ENCODE measurements at regions not wholly inside any gene's neighbourhood (a gene's known extent, or its start where the extent isn't known, plus 50 kb on each side); places are given as distances from the start of the nearest gene placed in this dataset.

GRCh38 chr5:44001675-44002380 is 387.4 kb downstream of the FGF10 start:
- Histone ChIP-seq H3K27ac (no peak overlapping the region), H3K36me3 (no peaks in the 10 kb centered on the region), H3K4me1 (peaks cover 0 to 16% (median 5%) of the 10 kb centered on the region in 4 donors), H3K4me3 (no peak overlapping the region), H3K9me3 (no peaks in the 10 kb centered on the region), H3K27me3 (no peaks in the 10 kb centered on the region)
- no peak for DNase-seq
- intact Hi-C loops (cut with DNase I; ENCODE audit: low total_unique reads) = no loop called here
- TF ChIP-seq CTCF (IDR thresholded peaks at IDR 0.05) = no peak

GRCh38 chr5:44001236-44001635 is 388.0 kb downstream of the FGF10 start:
- Histone ChIP-seq H3K4me1 (peaks cover 0 to 16% (median 5%) of the 10 kb centered on the region in 4 donors), H3K27ac (no peak overlapping the region), H3K27me3 (no peaks in the 10 kb centered on the region), H3K9me3 (no peaks in the 10 kb centered on the region), H3K4me3 (no peak overlapping the region), H3K36me3 (no peaks in the 10 kb centered on the region)
- DNase-seq = no peak
- intact Hi-C loops (cut with DNase I; ENCODE audit: low total_unique reads) = no loop called here
- no peak for TF ChIP-seq CTCF (IDR thresholded peaks at IDR 0.05)

- Histone ChIP-seq H3K4me3 (no peak overlapping the region), H3K27me3 (no peaks in the 10 kb centered on the region), H3K4me1 (peaks cover 0 to 16% (median 5%) of the 10 kb centered on the region in 4 donors), H3K36me3 (no peaks in the 10 kb centered on the region), H3K9me3 (no peaks in the 10 kb centered on the region), H3K27ac (no peak overlapping the region)
- DNase-seq = no peak
- intact Hi-C loops (cut with DNase I; ENCODE audit: low total_unique reads) = no loop called here
- no peak for TF ChIP-seq CTCF (IDR thresholded peaks at IDR 0.05)
Measured at GRCh38 chr5:43997647-43998272, 391.5 kb downstream of the FGF10 start.

- no peaks in the 10 kb centered on the region for H3K36me3 ChIP-seq
Measured at GRCh38 chr5:43996221-43996620, 393.0 kb downstream of the FGF10 start.

GRCh38 chr5:43994352-43994708 is 391.4 kb downstream of the NNT start:
- intact Hi-C loops (cut with DNase I; ENCODE audit: low total_unique reads) = no loop called here
- TF ChIP-seq CTCF (IDR thresholded peaks at IDR 0.05) = no peak

More at GRCh38 chr5:43996221-43996620, 393.0 kb downstream of the FGF10 start:
- Histone ChIP-seq H3K4me3 (no peak overlapping the region), H3K27me3 (no peaks in the 10 kb centered on the region), H3K27ac (no peak overlapping the region), H3K4me1 (peaks cover 0 to 6% (median under 1%) of the 10 kb centered on the region in 4 donors), H3K9me3 (no peaks in the 10 kb centered on the region)
- intact Hi-C loops (cut with DNase I; ENCODE audit: low total_unique reads) = no loop called here
- no peak for DNase-seq
- TF ChIP-seq CTCF (IDR thresholded peaks at IDR 0.05) = no peak

More at GRCh38 chr5:43994352-43994708, 391.4 kb downstream of the NNT start:
- no peaks in the 10 kb centered on the region for H3K36me3 ChIP-seq
- H3K9me3 ChIP-seq = no peaks in the 10 kb centered on the region
- no peak for DNase-seq
- H3K27ac ChIP-seq = no peak overlapping the region
- H3K4me3 ChIP-seq = no peak overlapping the region
- H3K4me1 ChIP-seq = peaks cover 0 to 6% (median 0%) of the 10 kb centered on the region in 4 donors
- no peaks in the 10 kb centered on the region for H3K27me3 ChIP-seq

Data from tibial artery (tissue), 4 donors.